GM12872 (cell line): ENCODE measurements at regions not wholly inside any gene's neighbourhood (a gene's known extent, or its start where the extent isn't known, plus 50 kb on each side); places are given as distances from the start of the nearest gene placed in this dataset.

Experiments
- CTCF ChIP-seq: IDR thresholded peaks from 3 replicates; pipeline ENCODE4 v1.5.1; 2011; ENCODE audit warnings: low read depth, mild to moderate bottlenecking, low read length, moderate library complexity; ENCODE audit not compliant: insufficient read depth

DNA sequence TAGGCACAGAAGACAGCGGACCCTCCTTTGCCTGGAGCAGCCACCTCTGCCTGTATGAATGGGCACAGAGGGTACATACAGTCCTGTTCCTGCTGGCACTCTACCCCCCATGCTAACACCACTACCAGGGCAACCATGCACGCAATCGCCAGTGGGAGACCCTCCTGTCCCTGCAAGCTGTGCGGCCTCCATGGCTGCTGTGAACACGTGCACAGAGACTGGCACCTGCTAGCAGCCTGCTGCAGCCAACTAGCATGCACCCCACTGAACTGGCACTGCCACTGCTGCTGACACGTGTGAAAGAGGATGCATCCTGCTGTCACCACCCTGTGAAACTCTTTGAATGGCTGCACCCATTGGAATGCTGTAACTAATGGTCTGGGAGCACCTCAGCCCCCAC, 885.2 kb upstream of the ARRDC3 start:
- no peak for TF ChIP-seq CTCF

GRCh38 chr5:92267830-92268229, 884.7 kb upstream of the ARRDC3 start:
- no peak for TF ChIP-seq CTCF

GRCh38 chr5:92265804-92266203, 882.7 kb upstream of the ARRDC3 start:
- TF ChIP-seq CTCF = no peak

GRCh38 chr5:92248518-92248917, 865.4 kb upstream of the ARRDC3 start:
- no peak for TF ChIP-seq CTCF

GRCh38 chr5:92242170-92242569, 859.1 kb upstream of the ARRDC3 start:
- TF ChIP-seq CTCF = no peak

DNA sequence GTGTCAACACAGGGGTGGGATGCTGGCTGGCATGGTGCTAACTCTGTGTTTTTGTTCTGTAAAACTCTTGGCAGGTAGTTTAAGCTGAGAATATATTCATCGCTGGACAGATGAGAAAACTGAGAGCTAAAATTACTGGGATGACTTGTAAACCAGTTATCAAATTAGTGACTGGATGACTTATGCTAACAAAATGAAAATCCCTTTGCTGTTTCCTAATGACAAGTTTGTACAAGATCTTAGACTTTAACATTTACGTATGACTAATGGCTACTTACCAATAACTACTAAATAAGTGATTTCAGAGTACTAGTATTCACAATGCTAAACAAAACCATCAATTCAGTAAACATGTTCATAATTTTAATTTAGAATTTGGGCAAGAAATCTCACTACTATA, 854.8 kb upstream of the ARRDC3 start:
- no peak for TF ChIP-seq CTCF

DNA sequence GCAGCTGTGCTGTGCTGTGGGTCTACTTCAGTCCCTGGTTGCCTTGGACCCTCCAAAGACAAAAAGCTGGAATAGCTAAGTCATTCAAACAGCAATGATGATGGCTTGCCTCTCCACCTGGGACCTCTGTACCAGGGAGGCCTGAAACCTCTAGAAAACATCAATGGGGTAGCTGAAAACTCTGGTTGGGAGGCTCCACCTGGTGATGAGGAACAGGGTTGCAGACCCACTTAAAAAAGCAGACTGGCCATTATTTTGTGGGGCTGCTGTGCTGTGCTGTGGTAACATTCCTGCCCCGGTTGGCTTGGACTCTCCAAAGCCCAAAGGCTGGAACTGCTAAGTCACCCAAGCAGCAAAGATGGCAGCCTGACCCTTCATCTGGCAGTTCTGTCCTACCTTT, 839.3 kb upstream of the ARRDC3 start:
- TF ChIP-seq CTCF = no peak

DNA sequence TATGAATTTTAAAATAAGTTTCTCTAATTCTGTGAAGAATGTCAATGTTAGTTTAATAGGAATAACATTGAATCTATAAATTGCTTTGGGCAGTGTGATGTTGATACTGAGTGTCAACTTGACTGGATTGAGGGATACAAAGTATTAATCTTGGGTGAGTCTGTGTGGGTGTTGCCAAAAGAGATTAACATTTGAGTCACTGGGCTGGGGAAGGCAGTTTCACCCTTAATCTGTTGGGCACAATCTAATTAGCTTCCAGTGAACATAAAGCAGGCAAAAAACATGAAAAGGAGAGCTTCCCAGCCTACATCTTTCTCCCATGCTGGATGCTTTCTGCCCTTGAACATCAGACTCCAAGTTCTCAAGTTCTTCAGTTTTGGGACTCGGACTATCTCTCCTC, 832.0 kb upstream of the ARRDC3 start:
- TF ChIP-seq CTCF = no peak
